Endothelial cell of umbilical vein (primary cell): ENCODE measurements at regions not wholly inside any gene's neighbourhood (a gene's known extent, or its start where the extent isn't known, plus 50 kb on each side); places are given as distances from the start of the nearest gene placed in this dataset.

Source experiments
- POLR2A ChIP-seq: IDR thresholded peaks from 2 replicates; pipeline ENCODE4 v1.6.1; 2012; ENCODE audit warnings: low read depth, mild to moderate bottlenecking, control low read depth, low read length
- TF ChIP-seq, protein P1 (sequence below), 2 donors: IDR thresholded peaks; 1 replicate in 1 of 2; 2 replicates in 1 of 2; pipeline ENCODE4 v1.5.1; 2011; ENCODE audit warnings: low read length in 2 of 2, mild to moderate bottlenecking in 2 of 2, moderate library complexity in 2 of 2, control low read depth in 1 of 2, inconsistent platforms in 1 of 2, low read depth in 1 of 2; ENCODE audit not compliant: insufficient read depth in 1 of 2; ENCODE audit errors: extremely low read depth in 1 of 2

DNA sequence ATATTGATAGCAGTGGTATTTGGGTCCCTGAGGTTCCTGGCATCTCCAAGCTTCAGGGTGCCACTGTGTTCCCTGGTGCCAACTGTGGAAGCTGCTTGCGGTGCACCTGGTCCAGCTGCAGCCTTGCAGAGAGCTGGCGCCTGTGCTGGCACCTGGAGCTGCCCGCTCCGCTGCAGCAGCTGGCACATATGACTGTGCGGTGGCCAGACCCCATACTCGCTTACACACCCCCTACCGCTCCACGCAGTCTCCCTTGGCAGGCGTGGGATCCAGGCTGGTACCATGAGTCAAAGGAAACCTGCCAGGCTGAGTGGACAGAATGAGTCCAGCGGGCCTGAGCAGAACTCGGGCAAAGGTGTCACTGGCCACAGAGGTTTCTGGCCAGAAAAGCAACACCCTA lies 89.9 kb upstream of the JAZF1 start:
- no peak for TF ChIP-seq POLR2A
- TF ChIP-seq, protein P1, sequence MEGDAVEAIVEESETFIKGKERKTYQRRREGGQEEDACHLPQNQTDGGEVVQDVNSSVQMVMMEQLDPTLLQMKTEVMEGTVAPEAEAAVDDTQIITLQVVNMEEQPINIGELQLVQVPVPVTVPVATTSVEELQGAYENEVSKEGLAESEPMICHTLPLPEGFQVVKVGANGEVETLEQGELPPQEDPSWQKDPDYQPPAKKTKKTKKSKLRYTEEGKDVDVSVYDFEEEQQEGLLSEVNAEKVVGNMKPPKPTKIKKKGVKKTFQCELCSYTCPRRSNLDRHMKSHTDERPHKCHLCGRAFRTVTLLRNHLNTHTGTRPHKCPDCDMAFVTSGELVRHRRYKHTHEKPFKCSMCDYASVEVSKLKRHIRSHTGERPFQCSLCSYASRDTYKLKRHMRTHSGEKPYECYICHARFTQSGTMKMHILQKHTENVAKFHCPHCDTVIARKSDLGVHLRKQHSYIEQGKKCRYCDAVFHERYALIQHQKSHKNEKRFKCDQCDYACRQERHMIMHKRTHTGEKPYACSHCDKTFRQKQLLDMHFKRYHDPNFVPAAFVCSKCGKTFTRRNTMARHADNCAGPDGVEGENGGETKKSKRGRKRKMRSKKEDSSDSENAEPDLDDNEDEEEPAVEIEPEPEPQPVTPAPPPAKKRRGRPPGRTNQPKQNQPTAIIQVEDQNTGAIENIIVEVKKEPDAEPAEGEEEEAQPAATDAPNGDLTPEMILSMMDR (IDR thresholded peaks at IDR 0.05; ENCODE audit: extremely low read depth in 1 of 2, insufficient read depth in 1 of 2, low read depth in 1 of 2, low read length in 2 of 2), result no peak
